ENCODE measurements at regions not wholly inside any gene's neighbourhood (a gene's known extent, or its start where the extent isn't known, plus 50 kb on each side); places are given as distances from the start of the nearest gene placed in this dataset.

DNA sequence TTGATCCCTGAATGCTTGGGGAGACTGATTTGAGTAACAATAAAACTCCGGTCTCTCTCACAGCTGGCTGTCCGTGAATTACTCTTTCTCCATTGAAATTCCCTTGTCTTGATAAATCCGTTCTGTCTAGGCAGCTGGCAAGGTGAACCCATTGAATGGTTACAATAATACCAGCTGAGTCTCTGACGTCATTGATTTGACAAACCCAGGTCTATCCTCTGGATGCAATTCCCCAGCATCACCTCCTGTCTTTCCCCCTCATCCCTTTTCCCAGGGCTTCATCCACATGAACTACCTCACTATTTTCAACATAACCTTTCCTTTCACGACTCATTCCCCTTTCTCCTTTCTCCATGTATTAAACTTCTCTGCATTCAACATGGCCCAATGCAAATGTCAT lies 98.7 kb upstream of the TMEM132C start:
- no peaks in the 10 kb centered on the region for H3K27me3 ChIP-seq (ENCODE audit: insufficient read depth, low read depth, severe bottlenecking)
- H3K27ac ChIP-seq: no peak overlapping the region
- no peak overlapping the region for H3K4me3 ChIP-seq (ENCODE audit: low read depth, low read length)
- TF ChIP-seq, protein P1, sequence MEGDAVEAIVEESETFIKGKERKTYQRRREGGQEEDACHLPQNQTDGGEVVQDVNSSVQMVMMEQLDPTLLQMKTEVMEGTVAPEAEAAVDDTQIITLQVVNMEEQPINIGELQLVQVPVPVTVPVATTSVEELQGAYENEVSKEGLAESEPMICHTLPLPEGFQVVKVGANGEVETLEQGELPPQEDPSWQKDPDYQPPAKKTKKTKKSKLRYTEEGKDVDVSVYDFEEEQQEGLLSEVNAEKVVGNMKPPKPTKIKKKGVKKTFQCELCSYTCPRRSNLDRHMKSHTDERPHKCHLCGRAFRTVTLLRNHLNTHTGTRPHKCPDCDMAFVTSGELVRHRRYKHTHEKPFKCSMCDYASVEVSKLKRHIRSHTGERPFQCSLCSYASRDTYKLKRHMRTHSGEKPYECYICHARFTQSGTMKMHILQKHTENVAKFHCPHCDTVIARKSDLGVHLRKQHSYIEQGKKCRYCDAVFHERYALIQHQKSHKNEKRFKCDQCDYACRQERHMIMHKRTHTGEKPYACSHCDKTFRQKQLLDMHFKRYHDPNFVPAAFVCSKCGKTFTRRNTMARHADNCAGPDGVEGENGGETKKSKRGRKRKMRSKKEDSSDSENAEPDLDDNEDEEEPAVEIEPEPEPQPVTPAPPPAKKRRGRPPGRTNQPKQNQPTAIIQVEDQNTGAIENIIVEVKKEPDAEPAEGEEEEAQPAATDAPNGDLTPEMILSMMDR (IDR thresholded peaks at IDR 0.05; ENCODE audit: low read depth, low read length): no peak
- H3K9me3 ChIP-seq (ENCODE audit: severe bottlenecking): no peaks in the 10 kb centered on the region
- no peak for DNase-seq
- no peaks in the 10 kb centered on the region for H3K36me3 ChIP-seq

DNA sequence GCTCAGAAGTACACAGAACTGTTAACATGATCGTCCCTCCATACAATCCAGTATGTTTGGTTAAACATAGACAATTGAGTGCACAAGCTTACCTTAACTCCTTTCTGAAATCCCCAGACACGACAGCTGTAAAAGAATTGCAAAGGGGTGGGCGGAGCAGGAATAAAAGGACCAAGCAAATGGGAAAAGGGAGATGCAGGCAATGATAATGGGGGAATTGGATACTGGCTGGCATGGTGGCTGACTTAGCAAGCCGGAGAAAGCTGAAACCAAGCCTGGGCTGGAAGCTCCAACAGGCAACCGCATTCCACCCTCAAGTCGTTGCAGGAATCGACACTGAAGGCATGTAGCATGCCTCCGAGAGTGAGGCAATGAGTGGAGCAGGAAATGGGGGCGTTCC lies 96.8 kb upstream of the TMEM132C start:
- no peaks in the 10 kb centered on the region for H3K9me3 ChIP-seq (ENCODE audit: severe bottlenecking)
- DNase-seq: no peak
- no peaks in the 10 kb centered on the region for H3K27me3 ChIP-seq (ENCODE audit: insufficient read depth, low read depth, severe bottlenecking)
- H3K36me3 ChIP-seq: no peaks in the 10 kb centered on the region
- H3K4me3 ChIP-seq (ENCODE audit: low read depth, low read length): no peak overlapping the region
- no peak overlapping the region for H3K27ac ChIP-seq
- TF ChIP-seq, protein P1 (IDR thresholded peaks at IDR 0.05; ENCODE audit: low read depth, low read length): no peak

DNA sequence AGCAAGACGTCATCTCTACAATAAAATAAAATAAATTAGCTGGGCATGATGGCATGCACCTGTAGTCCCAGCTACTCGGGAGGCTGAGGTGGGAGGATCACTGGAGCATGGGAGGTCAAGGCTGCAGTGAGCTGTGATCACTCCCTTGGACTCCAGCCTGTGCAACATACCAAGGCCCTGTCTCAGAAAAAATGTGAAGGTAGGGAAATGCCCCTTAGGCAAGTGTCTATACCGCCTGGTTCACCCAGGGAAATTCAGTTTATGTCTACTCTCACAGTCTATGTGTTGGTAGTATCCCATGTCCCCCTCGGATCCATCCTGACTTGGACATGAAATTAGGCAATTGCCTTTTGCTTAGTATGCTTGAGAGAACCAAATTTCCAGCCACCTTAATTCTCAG lies 88.4 kb upstream of the TMEM132C start:
- Histone ChIP-seq H3K4me3 (ENCODE audit: low read depth, low read length) (no peak overlapping the region), H3K36me3 (no peaks in the 10 kb centered on the region), H3K9me3 (ENCODE audit: severe bottlenecking) (no peaks in the 10 kb centered on the region), H3K27me3 (ENCODE audit: insufficient read depth, low read depth, severe bottlenecking) (no peaks in the 10 kb centered on the region), H3K27ac (no peak overlapping the region)
- no peak for DNase-seq
- TF ChIP-seq, protein P1 (IDR thresholded peaks at IDR 0.05; ENCODE audit: low read depth, low read length): no peak

DNA sequence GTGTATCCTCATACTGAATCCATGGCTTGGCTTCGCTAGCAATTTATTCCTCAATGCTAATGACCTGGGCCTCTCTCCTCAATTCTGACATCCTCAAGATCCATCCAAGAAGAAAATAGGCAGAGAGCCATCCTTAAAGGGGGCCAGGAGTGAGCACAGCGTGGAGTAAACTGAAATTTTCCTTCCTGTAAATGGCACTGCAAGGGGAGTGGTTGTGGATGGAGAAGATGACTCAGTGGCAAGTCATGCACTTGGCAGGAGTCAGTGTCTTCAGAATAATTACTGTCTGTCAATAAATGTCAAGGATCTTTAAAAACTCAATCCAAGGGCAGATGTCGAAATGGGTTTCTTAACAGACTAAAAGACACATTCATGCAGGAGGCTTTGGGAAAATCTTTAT lies 88.0 kb upstream of the TMEM132C start:
- no peak for DNase-seq
- TF ChIP-seq, protein P1 (IDR thresholded peaks at IDR 0.05; ENCODE audit: low read depth, low read length): no peak
- Histone ChIP-seq H3K27me3 (ENCODE audit: insufficient read depth, low read depth, severe bottlenecking) (no peaks in the 10 kb centered on the region), H3K9me3 (ENCODE audit: severe bottlenecking) (no peaks in the 10 kb centered on the region), H3K36me3 (no peaks in the 10 kb centered on the region), H3K4me3 (ENCODE audit: low read depth, low read length) (no peak overlapping the region), H3K27ac (no peak overlapping the region)

DNA sequence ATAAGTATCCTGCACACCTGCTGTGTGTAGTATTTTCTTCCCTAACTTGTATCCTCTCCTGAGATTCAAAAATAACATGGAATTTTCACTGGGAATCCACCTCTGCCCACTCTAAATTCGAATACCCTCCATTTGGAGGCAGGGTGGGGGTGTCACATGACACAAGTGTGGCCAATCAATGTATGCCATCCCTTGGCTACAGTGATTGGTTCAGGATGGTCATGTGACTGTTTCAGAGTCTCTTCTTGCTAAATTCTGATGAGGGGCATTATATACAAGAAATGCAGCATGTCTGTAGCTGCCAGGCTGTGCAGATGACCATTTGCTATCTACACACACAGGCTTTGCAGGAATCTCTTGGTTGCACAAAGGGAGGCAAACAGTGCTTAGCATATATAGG lies 86.8 kb upstream of the TMEM132C start:
- no peak for DNase-seq
- H3K27me3 ChIP-seq (ENCODE audit: insufficient read depth, low read depth, severe bottlenecking): no peaks in the 10 kb centered on the region
- H3K27ac ChIP-seq: no peak overlapping the region
- TF ChIP-seq, protein P1 (IDR thresholded peaks at IDR 0.05; ENCODE audit: low read depth, low read length): no peak
- no peaks in the 10 kb centered on the region for H3K36me3 ChIP-seq
- H3K4me3 ChIP-seq (ENCODE audit: low read depth, low read length): no peak overlapping the region
- no peaks in the 10 kb centered on the region for H3K9me3 ChIP-seq (ENCODE audit: severe bottlenecking)

DNA sequence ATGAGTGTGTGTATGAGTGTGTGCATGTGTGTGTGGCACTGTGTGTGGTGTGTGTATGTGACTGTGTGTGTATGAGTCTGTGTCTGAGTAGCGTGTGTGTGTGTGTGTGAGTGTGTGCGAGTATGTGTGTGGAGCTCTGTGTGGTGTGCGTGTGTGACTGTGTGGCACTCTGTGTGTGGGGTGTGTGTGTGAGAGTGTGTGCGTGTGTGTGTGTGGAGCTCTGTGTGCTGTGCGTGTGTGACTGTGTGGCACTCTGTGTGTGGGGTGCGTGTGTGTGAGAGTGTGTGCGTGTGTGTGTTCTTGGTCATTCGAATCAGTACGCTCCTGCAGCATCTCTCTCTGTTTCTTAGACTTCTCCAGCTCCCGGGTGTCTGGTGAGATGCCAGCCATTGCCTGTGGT lies 76.9 kb upstream of the TMEM132C start:
- H3K27ac ChIP-seq: no peak overlapping the region
- TF ChIP-seq, protein P1 (IDR thresholded peaks at IDR 0.05; ENCODE audit: low read depth, low read length): no peak
- no peaks in the 10 kb centered on the region for H3K27me3 ChIP-seq (ENCODE audit: insufficient read depth, low read depth, severe bottlenecking)

More for the DNA sequence above, 76.9 kb upstream of the TMEM132C start:
- DNase-seq: no peak
- peak overlapping the region; percentile 29; the same call in 1 of the 2 replicates for H3K4me3 ChIP-seq (ENCODE audit: low read depth, low read length)
- H3K36me3 ChIP-seq: no peaks in the 10 kb centered on the region
- no peaks in the 10 kb centered on the region for H3K9me3 ChIP-seq (ENCODE audit: severe bottlenecking)
